ENCODE measurements at regions not wholly inside any gene's neighbourhood (a gene's known extent, or its start where the extent isn't known, plus 50 kb on each side); places are given as distances from the start of the nearest gene placed in this dataset.

GRCh38 chr2:217027414-217027813, 167.6 kb upstream of the TNP1 start:
- H2AFZ ChIP-seq (ENCODE audit: control insufficient read depth, low read length), result no peak overlapping the region
- no peaks in the 10 kb centered on the region for H3K9me3 ChIP-seq (ENCODE audit: control insufficient read depth, low read depth, low read length)
- H3K9ac ChIP-seq (ENCODE audit: control insufficient read depth, extremely low read depth, insufficient read depth, low read length), result no peak overlapping the region
- no peaks in the 10 kb centered on the region for H3K79me2 ChIP-seq (ENCODE audit: control insufficient read depth, insufficient read depth, low read length)
- FAIRE-seq (no peak), DNase-seq (ENCODE audit: low read depth, low spot score) (no peak)
- no peaks in the 10 kb centered on the region for H3K27me3 ChIP-seq (ENCODE audit: control insufficient read depth, extremely low read depth, insufficient read depth, low read length)
- no peaks in the 10 kb centered on the region for H3K36me3 ChIP-seq (ENCODE audit: control insufficient read depth in 2 of 2, extremely low read depth in 1 of 2, insufficient read depth in 2 of 2, low read length in 2 of 2)
- no peaks in the 10 kb centered on the region for H4K20me1 ChIP-seq (ENCODE audit: control insufficient read depth, extremely low read depth, insufficient read depth, low read length)
- TF ChIP-seq, protein P1, sequence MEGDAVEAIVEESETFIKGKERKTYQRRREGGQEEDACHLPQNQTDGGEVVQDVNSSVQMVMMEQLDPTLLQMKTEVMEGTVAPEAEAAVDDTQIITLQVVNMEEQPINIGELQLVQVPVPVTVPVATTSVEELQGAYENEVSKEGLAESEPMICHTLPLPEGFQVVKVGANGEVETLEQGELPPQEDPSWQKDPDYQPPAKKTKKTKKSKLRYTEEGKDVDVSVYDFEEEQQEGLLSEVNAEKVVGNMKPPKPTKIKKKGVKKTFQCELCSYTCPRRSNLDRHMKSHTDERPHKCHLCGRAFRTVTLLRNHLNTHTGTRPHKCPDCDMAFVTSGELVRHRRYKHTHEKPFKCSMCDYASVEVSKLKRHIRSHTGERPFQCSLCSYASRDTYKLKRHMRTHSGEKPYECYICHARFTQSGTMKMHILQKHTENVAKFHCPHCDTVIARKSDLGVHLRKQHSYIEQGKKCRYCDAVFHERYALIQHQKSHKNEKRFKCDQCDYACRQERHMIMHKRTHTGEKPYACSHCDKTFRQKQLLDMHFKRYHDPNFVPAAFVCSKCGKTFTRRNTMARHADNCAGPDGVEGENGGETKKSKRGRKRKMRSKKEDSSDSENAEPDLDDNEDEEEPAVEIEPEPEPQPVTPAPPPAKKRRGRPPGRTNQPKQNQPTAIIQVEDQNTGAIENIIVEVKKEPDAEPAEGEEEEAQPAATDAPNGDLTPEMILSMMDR (optimal IDR thresholded peaks at IDR 0.05 in 1 of 3, IDR thresholded peaks at IDR 0.05 in 1 of 3, conservative IDR thresholded peaks at IDR 0.05 in 1 of 3; ENCODE audit: extremely low read depth in 1 of 3, insufficient read depth in 2 of 3, low read length in 3 of 3), result no peak
- TF ChIP-seq EZH2 (IDR thresholded peaks at IDR 0.05; ENCODE audit: low read length), result no peak
- no peaks in the 10 kb centered on the region for H3K9me1 ChIP-seq (ENCODE audit: control insufficient read depth, extremely low read depth, insufficient read depth, low read length)
- dilution Hi-C loops (cut with MboI; ENCODE audit: extremely low pct_ligation_motif_present, low sequenced_read_pairs), result no loop called here
- H3K27ac ChIP-seq (ENCODE audit: control insufficient read depth, insufficient read depth, low read length), result no peak overlapping the region
- no peak overlapping the region for H3K4me2 ChIP-seq (ENCODE audit: control insufficient read depth, extremely low read depth, insufficient read depth, low read depth, low read length)
- no peak overlapping the region for H3K4me3 ChIP-seq (ENCODE audit: control insufficient read depth in 2 of 3, extremely low read depth in 1 of 3, insufficient read depth in 2 of 3, low read depth in 1 of 3, low read length in 3 of 3)
- no peaks in the 10 kb centered on the region for H3K4me1 ChIP-seq (ENCODE audit: control insufficient read depth, extremely low read depth, insufficient read depth, low read length)

GRCh38 chr2:217026569-217026968, 166.7 kb upstream of the TNP1 start:
- no peak for FAIRE-seq
- dilution Hi-C loops (cut with MboI; ENCODE audit: extremely low pct_ligation_motif_present, low sequenced_read_pairs), result no loop called here

More at GRCh38 chr2:217026569-217026968, 166.7 kb upstream of the TNP1 start:
- no peak for TF ChIP-seq EZH2 (IDR thresholded peaks at IDR 0.05; ENCODE audit: low read length)
- TF ChIP-seq, protein P1 (optimal IDR thresholded peaks at IDR 0.05 in 1 of 3, IDR thresholded peaks at IDR 0.05 in 1 of 3, conservative IDR thresholded peaks at IDR 0.05 in 1 of 3; ENCODE audit: extremely low read depth in 1 of 3, insufficient read depth in 2 of 3, low read length in 3 of 3), result no peak
- Histone ChIP-seq H3K4me3 (ENCODE audit: control insufficient read depth in 2 of 3, extremely low read depth in 1 of 3, insufficient read depth in 2 of 3, low read depth in 1 of 3, low read length in 3 of 3) (no peak overlapping the region), H3K9me3 (ENCODE audit: control insufficient read depth, low read depth, low read length) (no peaks in the 10 kb centered on the region), H4K20me1 (ENCODE audit: control insufficient read depth, extremely low read depth, insufficient read depth, low read length) (no peaks in the 10 kb centered on the region), H2AFZ (ENCODE audit: control insufficient read depth, low read length) (no peak overlapping the region), H3K36me3 (ENCODE audit: control insufficient read depth in 2 of 2, extremely low read depth in 1 of 2, insufficient read depth in 2 of 2, low read length in 2 of 2) (no peaks in the 10 kb centered on the region), H3K27ac (ENCODE audit: control insufficient read depth, insufficient read depth, low read length) (no peak overlapping the region), H3K9me1 (ENCODE audit: control insufficient read depth, extremely low read depth, insufficient read depth, low read length) (no peaks in the 10 kb centered on the region), H3K4me1 (ENCODE audit: control insufficient read depth, extremely low read depth, insufficient read depth, low read length) (no peaks in the 10 kb centered on the region), H3K4me2 (ENCODE audit: control insufficient read depth, extremely low read depth, insufficient read depth, low read depth, low read length) (no peak overlapping the region), H3K27me3 (ENCODE audit: control insufficient read depth, extremely low read depth, insufficient read depth, low read length) (no peaks in the 10 kb centered on the region), H3K79me2 (ENCODE audit: control insufficient read depth, insufficient read depth, low read length) (no peaks in the 10 kb centered on the region), H3K9ac (ENCODE audit: control insufficient read depth, extremely low read depth, insufficient read depth, low read length) (no peak overlapping the region)
- no peak for DNase-seq (ENCODE audit: low read depth, low spot score)

All from keratinocyte (primary cell).